Activated T-cell treated with anti-CD3 and anti-CD28 coated beads, Interleukin-2, amount 50 U/mL, for 24 hours (primary cell): ENCODE measurements at regions not wholly inside any gene's neighbourhood (a gene's known extent, or its start where the extent isn't known, plus 50 kb on each side); places are given as distances from the start of the nearest gene placed in this dataset.

Experiments used
- DNase-seq: peaks from one replicate; pipeline ENCODE4 v3.0.0-alpha.2; 2020
- H3K27ac Mint-ChIP-seq: 2 replicates; pipeline ENCODE4 v1.8.0; 2020; ENCODE audit warnings: mild to moderate bottlenecking, mixed read lengths
- H3K27me3 Mint-ChIP-seq: 2 replicates; pipeline ENCODE4 v1.8.0; 2020; ENCODE audit warnings: mixed read lengths
- H3K36me3 Mint-ChIP-seq: 2 replicates; pipeline ENCODE4 v1.8.0; 2020; ENCODE audit warnings: low read depth, mixed read lengths
- H3K4me1 Mint-ChIP-seq: 2 replicates; pipeline ENCODE4 v1.8.0; 2020; ENCODE audit warnings: low read depth, mixed read lengths
- H3K4me3 Mint-ChIP-seq: 2 replicates; pipeline ENCODE4 v1.8.0; 2020; ENCODE audit warnings: mild to moderate bottlenecking, moderate library complexity, mixed read lengths
- H3K9me3 Mint-ChIP-seq: 2 replicates; pipeline ENCODE4 v1.8.0; 2020; ENCODE audit warnings: mixed read lengths

GRCh38 chr1:168989985-168990384 lies 116.5 kb upstream of the ATP1B1 start:
- Mint-ChIP-seq H3K27me3 (peaks cover 10% of the 10 kb centered on the region), H3K9me3 (no peaks in the 10 kb centered on the region), H3K36me3 (no peaks in the 10 kb centered on the region)

GRCh38 chr1:168991667-168992475 lies 114.6 kb upstream of the ATP1B1 start:
- Mint-ChIP-seq H3K4me3 (no peak overlapping the region), H3K27ac (peak overlapping the region; percentile 83), H3K27me3 (peaks cover 6% of the 10 kb centered on the region), H3K4me1 (peaks cover 23% of the 10 kb centered on the region), H3K36me3 (no peaks in the 10 kb centered on the region), H3K9me3 (no peaks in the 10 kb centered on the region)
- peak; percentile 53 for DNase-seq

More at GRCh38 chr1:168989985-168990384, 116.5 kb upstream of the ATP1B1 start:
- no peak for DNase-seq
- H3K4me3 Mint-ChIP-seq = no peak overlapping the region
- H3K4me1 Mint-ChIP-seq = peaks cover 23% of the 10 kb centered on the region
- H3K27ac Mint-ChIP-seq = no peak overlapping the region

- no peak overlapping the region for H3K27ac Mint-ChIP-seq
- H3K4me1 Mint-ChIP-seq = no peaks in the 10 kb centered on the region
- DNase-seq = no peak
- no peaks in the 10 kb centered on the region for H3K9me3 Mint-ChIP-seq
- peaks cover 4% of the 10 kb centered on the region for H3K27me3 Mint-ChIP-seq
- H3K4me3 Mint-ChIP-seq = no peak overlapping the region
- no peaks in the 10 kb centered on the region for H3K36me3 Mint-ChIP-seq
Observed at GRCh38 chr1:169001353-169001752, 105.1 kb upstream of the ATP1B1 start.

GRCh38 chr1:169003864-169004516 lies 102.5 kb upstream of the ATP1B1 start:
- Mint-ChIP-seq H3K27me3 (peaks cover 8% of the 10 kb centered on the region), H3K4me1 (no peaks in the 10 kb centered on the region), H3K27ac (no peak overlapping the region), H3K9me3 (no peaks in the 10 kb centered on the region), H3K4me3 (no peak overlapping the region), H3K36me3 (no peaks in the 10 kb centered on the region)
- DNase-seq = no peak

GRCh38 chr1:169005776-169006175 lies 100.7 kb upstream of the ATP1B1 start:
- Mint-ChIP-seq H3K4me1 (no peaks in the 10 kb centered on the region), H3K27me3 (peaks cover 4% of the 10 kb centered on the region), H3K36me3 (no peaks in the 10 kb centered on the region), H3K4me3 (no peak overlapping the region), H3K9me3 (no peaks in the 10 kb centered on the region), H3K27ac (no peak overlapping the region)
- no peak for DNase-seq

GRCh38 chr1:169009666-169010065 lies 96.8 kb upstream of the ATP1B1 start:
- H3K9me3 Mint-ChIP-seq = no peaks in the 10 kb centered on the region
- H3K4me3 Mint-ChIP-seq = no peak overlapping the region
- no peaks in the 10 kb centered on the region for H3K36me3 Mint-ChIP-seq
- no peak overlapping the region for H3K27ac Mint-ChIP-seq
- H3K27me3 Mint-ChIP-seq = peaks cover 4% of the 10 kb centered on the region
- DNase-seq = no peak
- H3K4me1 Mint-ChIP-seq = peaks cover 10% of the 10 kb centered on the region

- H3K4me1 Mint-ChIP-seq = peaks cover 10% of the 10 kb centered on the region
- H3K36me3 Mint-ChIP-seq = no peaks in the 10 kb centered on the region
- H3K27ac Mint-ChIP-seq = no peak overlapping the region
- peaks cover 4% of the 10 kb centered on the region for H3K27me3 Mint-ChIP-seq
- DNase-seq = no peak
- H3K9me3 Mint-ChIP-seq = no peaks in the 10 kb centered on the region
- H3K4me3 Mint-ChIP-seq = no peak overlapping the region
Observed at GRCh38 chr1:169012416-169012815, 94.1 kb upstream of the ATP1B1 start.

- Mint-ChIP-seq H3K4me1 (peaks cover 10% of the 10 kb centered on the region), H3K27ac (no peak overlapping the region), H3K36me3 (no peaks in the 10 kb centered on the region), H3K9me3 (no peaks in the 10 kb centered on the region), H3K27me3 (no peaks in the 10 kb centered on the region), H3K4me3 (no peak overlapping the region)
- DNase-seq = no peak
Observed at GRCh38 chr1:169013821-169014220, 92.7 kb upstream of the ATP1B1 start.

GRCh38 chr1:169015464-169015863 lies 91.0 kb upstream of the ATP1B1 start:
- Mint-ChIP-seq H3K4me3 (no peak overlapping the region), H3K4me1 (peaks cover 10% of the 10 kb centered on the region), H3K36me3 (no peaks in the 10 kb centered on the region), H3K27ac (no peak overlapping the region), H3K27me3 (no peaks in the 10 kb centered on the region), H3K9me3 (no peaks in the 10 kb centered on the region)
- DNase-seq = no peak

GRCh38 chr1:169018751-169019150 lies 87.7 kb upstream of the ATP1B1 start:
- H3K36me3 Mint-ChIP-seq = no peaks in the 10 kb centered on the region
- H3K4me3 Mint-ChIP-seq = no peak overlapping the region
- H3K4me1 Mint-ChIP-seq = no peaks in the 10 kb centered on the region
- peaks cover 4% of the 10 kb centered on the region for H3K27me3 Mint-ChIP-seq
- H3K9me3 Mint-ChIP-seq = no peaks in the 10 kb centered on the region
- H3K27ac Mint-ChIP-seq = no peak overlapping the region
- DNase-seq = no peak

- H3K4me3 Mint-ChIP-seq = no peak overlapping the region
- H3K4me1 Mint-ChIP-seq = no peaks in the 10 kb centered on the region
- H3K27me3 Mint-ChIP-seq = peaks cover 4% of the 10 kb centered on the region
- no peak overlapping the region for H3K27ac Mint-ChIP-seq
- DNase-seq = no peak
- H3K36me3 Mint-ChIP-seq = no peaks in the 10 kb centered on the region
- H3K9me3 Mint-ChIP-seq = no peaks in the 10 kb centered on the region
Observed at GRCh38 chr1:169019419-169020058, 87.0 kb upstream of the ATP1B1 start.

GRCh38 chr1:169020684-169021083 lies 85.8 kb upstream of the ATP1B1 start:
- H3K4me1 Mint-ChIP-seq = no peaks in the 10 kb centered on the region
- DNase-seq = no peak

GRCh38 chr1:169022648-169023047 lies 83.8 kb upstream of the ATP1B1 start:
- H3K4me1 Mint-ChIP-seq = no peaks in the 10 kb centered on the region
- no peak overlapping the region for H3K27ac Mint-ChIP-seq
- no peak for DNase-seq
- no peak overlapping the region for H3K4me3 Mint-ChIP-seq
- no peaks in the 10 kb centered on the region for H3K36me3 Mint-ChIP-seq
- H3K9me3 Mint-ChIP-seq = no peaks in the 10 kb centered on the region
- peaks cover 8% of the 10 kb centered on the region for H3K27me3 Mint-ChIP-seq

More at GRCh38 chr1:169020684-169021083, 85.8 kb upstream of the ATP1B1 start:
- Mint-ChIP-seq H3K36me3 (no peaks in the 10 kb centered on the region), H3K4me3 (no peak overlapping the region), H3K27me3 (peaks cover 4% of the 10 kb centered on the region), H3K9me3 (no peaks in the 10 kb centered on the region), H3K27ac (no peak overlapping the region)

- H3K36me3 Mint-ChIP-seq = no peaks in the 10 kb centered on the region
- peaks cover 8% of the 10 kb centered on the region for H3K27me3 Mint-ChIP-seq
- no peak for DNase-seq
- H3K4me1 Mint-ChIP-seq = no peaks in the 10 kb centered on the region
- no peaks in the 10 kb centered on the region for H3K9me3 Mint-ChIP-seq
- no peak overlapping the region for H3K27ac Mint-ChIP-seq
- H3K4me3 Mint-ChIP-seq = no peak overlapping the region
Observed at GRCh38 chr1:169024255-169024654, 82.2 kb upstream of the ATP1B1 start.

- H3K27me3 Mint-ChIP-seq = peaks cover 8% of the 10 kb centered on the region
- H3K4me1 Mint-ChIP-seq = no peaks in the 10 kb centered on the region
- no peak overlapping the region for H3K27ac Mint-ChIP-seq
- no peaks in the 10 kb centered on the region for H3K9me3 Mint-ChIP-seq
- DNase-seq = no peak
- H3K4me3 Mint-ChIP-seq = no peak overlapping the region
- no peaks in the 10 kb centered on the region for H3K36me3 Mint-ChIP-seq
Observed at GRCh38 chr1:169024800-169025271, 81.7 kb upstream of the ATP1B1 start.
